ENCODE measurements at regions not wholly inside any gene's neighbourhood (a gene's known extent, or its start where the extent isn't known, plus 50 kb on each side); places are given as distances from the start of the nearest gene placed in this dataset.

- Mint-ChIP-seq H3K4me1 (no peaks in the 10 kb centered on the region), H3K4me3 (no peak overlapping the region), H3K27ac (no peak overlapping the region), H3K27me3 (peaks cover 5% of the 10 kb centered on the region), H3K9me3 (ENCODE audit: insufficient read depth) (no peaks in the 10 kb centered on the region)
- no peaks in the 10 kb centered on the region for H3K36me3 ChIP-seq (replicated peaks in 1 of 2; ENCODE audit: control extremely low read depth in 1 of 2, control insufficient read depth in 1 of 2, extremely low read depth in 1 of 2, insufficient read depth in 2 of 2, low read length in 1 of 2)
- H3K27ac ChIP-seq (ENCODE audit: low read length in 2 of 2), result no peak overlapping the region
- H3K4me2 ChIP-seq (replicated peaks; ENCODE audit: low read depth, low read length, poor library complexity, severe bottlenecking), result no peak overlapping the region
- peaks cover 0 to 3% (median 1%) of the 10 kb centered on the region in 4 experiments for H3K27me3 ChIP-seq (replicated peaks in 1 of 4; ENCODE audit: control extremely low read depth in 1 of 4, control insufficient read depth in 3 of 4, insufficient read depth in 4 of 4, low read length in 3 of 4)
- H3K9ac ChIP-seq (ENCODE audit: low read length), result no peak overlapping the region
- CTCF ChIA-PET, result no interaction called here
- intact Hi-C loops (cut with micrococcal nuclease), result loop anchor here (10.0 kb wide), 1 partner anchor 64 kb away; no protein-coding TSS in a partner anchor
- H2AFZ ChIP-seq (ENCODE audit: insufficient read depth, low read depth, low read length, poor library complexity, severe bottlenecking), result no peak overlapping the region
- POLR2A ChIA-PET, result no interaction called here
- H3K4me1 ChIP-seq (ENCODE audit: control insufficient read depth in 2 of 2, insufficient read depth in 2 of 2, low read length in 2 of 2), result no peaks in the 10 kb centered on the region
- TF ChIP-seq, protein P1, sequence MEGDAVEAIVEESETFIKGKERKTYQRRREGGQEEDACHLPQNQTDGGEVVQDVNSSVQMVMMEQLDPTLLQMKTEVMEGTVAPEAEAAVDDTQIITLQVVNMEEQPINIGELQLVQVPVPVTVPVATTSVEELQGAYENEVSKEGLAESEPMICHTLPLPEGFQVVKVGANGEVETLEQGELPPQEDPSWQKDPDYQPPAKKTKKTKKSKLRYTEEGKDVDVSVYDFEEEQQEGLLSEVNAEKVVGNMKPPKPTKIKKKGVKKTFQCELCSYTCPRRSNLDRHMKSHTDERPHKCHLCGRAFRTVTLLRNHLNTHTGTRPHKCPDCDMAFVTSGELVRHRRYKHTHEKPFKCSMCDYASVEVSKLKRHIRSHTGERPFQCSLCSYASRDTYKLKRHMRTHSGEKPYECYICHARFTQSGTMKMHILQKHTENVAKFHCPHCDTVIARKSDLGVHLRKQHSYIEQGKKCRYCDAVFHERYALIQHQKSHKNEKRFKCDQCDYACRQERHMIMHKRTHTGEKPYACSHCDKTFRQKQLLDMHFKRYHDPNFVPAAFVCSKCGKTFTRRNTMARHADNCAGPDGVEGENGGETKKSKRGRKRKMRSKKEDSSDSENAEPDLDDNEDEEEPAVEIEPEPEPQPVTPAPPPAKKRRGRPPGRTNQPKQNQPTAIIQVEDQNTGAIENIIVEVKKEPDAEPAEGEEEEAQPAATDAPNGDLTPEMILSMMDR (IDR thresholded peaks at IDR 0.05), result no peak
- no peak for TF ChIP-seq EZH2 (IDR thresholded peaks at IDR 0.05; ENCODE audit: borderline replicate concordance, insufficient read depth, low read depth, low read length, poor library complexity, severe bottlenecking)
- H4K20me1 ChIP-seq (ENCODE audit: control insufficient read depth, insufficient read depth, low read length, poor library complexity, severe bottlenecking), result no peaks in the 10 kb centered on the region
- ATAC-seq (ENCODE audit: low read depth) (no peak), DNase-seq (no peak)
- no CpG with 5 or more reads among the region's 1 CpG for WGBS (ENCODE audit: insufficient coverage)
- H3K4me3 ChIP-seq (ENCODE audit: control extremely low read depth in 1 of 5, extremely low read depth in 1 of 5, insufficient read depth in 1 of 5, low read depth in 2 of 5, low read length in 4 of 5), result no peak overlapping the region
- no peaks in the 10 kb centered on the region for H3K9me3 ChIP-seq (ENCODE audit: control extremely low read depth in 1 of 3, control insufficient read depth in 2 of 3, insufficient read depth in 1 of 3, low read length in 2 of 3)
- no peaks in the 10 kb centered on the region for H3K79me2 ChIP-seq (ENCODE audit: control insufficient read depth, insufficient read depth, low read length)
Measured at GRCh38 chr17:31688701-31689100, 170.3 kb downstream of the COPRS start.

- no peaks in the 10 kb centered on the region for H3K79me2 ChIP-seq (ENCODE audit: control insufficient read depth, insufficient read depth, low read length)
- H3K36me3 ChIP-seq (replicated peaks in 1 of 2; ENCODE audit: control extremely low read depth in 1 of 2, control insufficient read depth in 1 of 2, extremely low read depth in 1 of 2, insufficient read depth in 2 of 2, low read length in 1 of 2), result no peaks in the 10 kb centered on the region
- H3K4me1 ChIP-seq (ENCODE audit: control insufficient read depth in 2 of 2, insufficient read depth in 2 of 2, low read length in 2 of 2), result no peaks in the 10 kb centered on the region
- no peak overlapping the region for H3K4me2 ChIP-seq (replicated peaks; ENCODE audit: low read depth, low read length, poor library complexity, severe bottlenecking)
- no peaks in the 10 kb centered on the region for H3K9me3 Mint-ChIP-seq (ENCODE audit: insufficient read depth)
- peaks cover 9% of the 10 kb centered on the region for H3K27me3 Mint-ChIP-seq
- DNase-seq (no peak), ATAC-seq (ENCODE audit: low read depth) (no peak)
- no peaks in the 10 kb centered on the region for H3K4me1 Mint-ChIP-seq
- no peak overlapping the region for H3K4me3 ChIP-seq (ENCODE audit: control extremely low read depth in 1 of 5, extremely low read depth in 1 of 5, insufficient read depth in 1 of 5, low read depth in 2 of 5, low read length in 4 of 5)
- H4K20me1 ChIP-seq (ENCODE audit: control insufficient read depth, insufficient read depth, low read length, poor library complexity, severe bottlenecking), result no peaks in the 10 kb centered on the region
- TF ChIP-seq, protein P1 (IDR thresholded peaks at IDR 0.05), result no peak
- no peak for TF ChIP-seq EZH2 (IDR thresholded peaks at IDR 0.05; ENCODE audit: borderline replicate concordance, insufficient read depth, low read depth, low read length, poor library complexity, severe bottlenecking)
- H3K27ac ChIP-seq (ENCODE audit: low read length in 2 of 2), result no peak overlapping the region
- no peak overlapping the region for H3K4me3 Mint-ChIP-seq
- intact Hi-C loops (cut with micrococcal nuclease), result loop anchor here (10.0 kb wide), 1 partner anchor 63 kb away; no protein-coding TSS in a partner anchor
- no peak overlapping the region for H2AFZ ChIP-seq (ENCODE audit: insufficient read depth, low read depth, low read length, poor library complexity, severe bottlenecking)
- H3K27ac Mint-ChIP-seq, result no peak overlapping the region
- POLR2A ChIA-PET, result no interaction called here
- no peaks in the 10 kb centered on the region for H3K9me3 ChIP-seq (ENCODE audit: control extremely low read depth in 1 of 3, control insufficient read depth in 2 of 3, insufficient read depth in 1 of 3, low read length in 2 of 3)
- H3K27me3 ChIP-seq (replicated peaks in 1 of 4; ENCODE audit: control extremely low read depth in 1 of 4, control insufficient read depth in 3 of 4, insufficient read depth in 4 of 4, low read length in 3 of 4), result peaks cover 0 to 3% (median 1%) of the 10 kb centered on the region in 4 experiments
- CTCF ChIA-PET, result no interaction called here
- H3K9ac ChIP-seq (ENCODE audit: low read length), result no peak overlapping the region
- no CpG with 5 or more reads among the region's 6 CpGs for whole genome bisulfite sequencing (ENCODE audit: insufficient coverage)
Measured at GRCh38 chr17:31687505-31688126, 171.4 kb downstream of the COPRS start.
